Esophagus muscularis mucosa (tissue), 3 donors: ENCODE measurements at regions not wholly inside any gene's neighbourhood (a gene's known extent, or its start where the extent isn't known, plus 50 kb on each side); places are given as distances from the start of the nearest gene placed in this dataset.

Experiments used
- CTCF ChIP-seq, 3 experiments: fragments of 200-600 bp in 2 of 3; fragments of 450-650 bp in 1 of 3; sonication (generic) in 2 of 3; IDR thresholded peaks; one replicate each; pipeline ENCODE4 v1.5.1; 2017 to 2019; ENCODE audit warnings: antibody characterized with exemption in 3 of 3, mild to moderate bottlenecking in 2 of 3, moderate library complexity in 1 of 3
- POLR2A ChIP-seq: fragments of 450-650 bp; IDR thresholded peaks from one replicate; pipeline ENCODE4 v1.6.1; 2017; ENCODE audit warnings: antibody characterized with exemption, moderate library complexity, mild to moderate bottlenecking, low read depth

DNA sequence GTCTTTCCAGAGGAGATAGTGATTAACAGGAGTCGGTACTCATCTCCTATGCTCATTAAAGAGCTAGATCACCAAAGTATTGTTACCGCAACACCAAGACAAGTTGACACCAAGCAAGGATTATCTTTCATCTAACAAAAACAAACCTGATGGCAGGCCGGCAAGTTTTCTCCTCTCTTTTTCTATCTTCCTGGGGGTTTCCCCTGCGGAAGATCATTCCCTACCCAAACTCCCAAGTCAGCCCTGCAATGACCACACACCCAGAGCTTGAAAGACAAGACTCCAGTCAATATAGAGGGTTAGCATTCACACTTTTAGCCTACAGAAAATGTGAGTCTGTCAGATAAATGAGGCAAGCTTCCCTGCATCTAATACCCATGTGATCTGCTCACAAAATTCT, 312.1 kb downstream of the SOX9 start:
- no peak for TF ChIP-seq CTCF (IDR thresholded peaks at IDR 0.05)
- TF ChIP-seq POLR2A = no peak
